ENCODE measurements at regions not wholly inside any gene's neighbourhood (a gene's known extent, or its start where the extent isn't known, plus 50 kb on each side); places are given as distances from the start of the nearest gene placed in this dataset.

- Histone ChIP-seq H3K27me3 (ENCODE audit: control insufficient read depth in 3 of 3, insufficient read depth in 3 of 3, low read depth in 1 of 3, low read length in 3 of 3) (no peaks in the 10 kb centered on the region), H3K27ac (replicated peaks; ENCODE audit: low read length) (no peak overlapping the region), H3K4me1 (ENCODE audit: control insufficient read depth in 2 of 2, insufficient read depth in 1 of 2, low read depth in 1 of 2, low read length in 2 of 2) (no peaks in the 10 kb centered on the region), H3K4me2 (ENCODE audit: insufficient read depth, low read length, poor library complexity, severe bottlenecking) (no peak overlapping the region), H2BK5ac (ENCODE audit: low read length) (no peak overlapping the region), H3K9me3 (replicated peaks in 1 of 2; ENCODE audit: control insufficient read depth in 2 of 2, insufficient read depth in 1 of 2, low read depth in 1 of 2, low read length in 2 of 2) (no peaks in the 10 kb centered on the region), H3K79me1 (ENCODE audit: low read depth, low read length) (no peaks in the 10 kb centered on the region), H3K14ac (ENCODE audit: low read length) (no peak overlapping the region), H2BK15ac (ENCODE audit: low read length) (no peak overlapping the region), H3K23ac (ENCODE audit: low read depth, low read length, poor library complexity) (no peak overlapping the region), H3K4ac (ENCODE audit: low read length) (no peak overlapping the region), H3K9ac (ENCODE audit: low read depth, low read length, poor library complexity) (no peak overlapping the region), H2BK12ac (ENCODE audit: low read length) (no peak overlapping the region), H2AK5ac (ENCODE audit: low read depth, low read length) (no peak overlapping the region), H3K4me3 (ENCODE audit: low read length in 2 of 2) (no peak overlapping the region), H4K91ac (ENCODE audit: low read depth, low read length, poor library complexity) (no peak overlapping the region), H3K36me3 (replicated peaks in 1 of 2; ENCODE audit: control insufficient read depth in 2 of 2, insufficient read depth in 2 of 2, low read length in 2 of 2) (no peaks in the 10 kb centered on the region), H2BK120ac (ENCODE audit: low read depth, low read length) (no peak overlapping the region), H4K8ac (ENCODE audit: low read depth, low read length) (no peak overlapping the region), H3K18ac (ENCODE audit: low read length) (no peak overlapping the region), H2AFZ (ENCODE audit: low read length) (no peak overlapping the region)
- WGBS, 2 donors (ENCODE audit: extremely low coverage in 2 of 2, insufficient read length in 2 of 2, insufficient replicate concordance in 1 of 2): no CpG with 5 or more reads among the region's 3 CpGs
- DNase-seq (ENCODE audit: low spot score): no peak
Observed at GRCh38 chr4:180967936-180968335, 1275.3 kb upstream of the TENM3 start.

GRCh38 chr4:180973894-180974293, 1269.3 kb upstream of the TENM3 start:
- no peak overlapping the region for H3K4me2 ChIP-seq (ENCODE audit: insufficient read depth, low read length, poor library complexity, severe bottlenecking)
- no peak overlapping the region for H2AK5ac ChIP-seq (ENCODE audit: low read depth, low read length)
- no peaks in the 10 kb centered on the region for H3K4me1 ChIP-seq (ENCODE audit: control insufficient read depth in 2 of 2, insufficient read depth in 1 of 2, low read depth in 1 of 2, low read length in 2 of 2)
- no peak overlapping the region for H2BK5ac ChIP-seq (ENCODE audit: low read length)
- no peak overlapping the region for H3K4me3 ChIP-seq (ENCODE audit: low read length in 2 of 2)
- H3K36me3 ChIP-seq (replicated peaks in 1 of 2; ENCODE audit: control insufficient read depth in 2 of 2, insufficient read depth in 2 of 2, low read length in 2 of 2): no peaks in the 10 kb centered on the region
- no peak overlapping the region for H3K27ac ChIP-seq (replicated peaks; ENCODE audit: low read length)
- no peaks in the 10 kb centered on the region for H3K9me3 ChIP-seq (replicated peaks in 1 of 2; ENCODE audit: control insufficient read depth in 2 of 2, insufficient read depth in 1 of 2, low read depth in 1 of 2, low read length in 2 of 2)
- H3K18ac ChIP-seq (ENCODE audit: low read length): no peak overlapping the region
- no CpG with 5 or more reads among the region's 4 CpGs for WGBS, 2 donors (ENCODE audit: extremely low coverage in 2 of 2, insufficient read length in 2 of 2, insufficient replicate concordance in 1 of 2)
- H2BK15ac ChIP-seq (ENCODE audit: low read length): no peak overlapping the region
- no peak overlapping the region for H3K9ac ChIP-seq (ENCODE audit: low read depth, low read length, poor library complexity)
- DNase-seq (ENCODE audit: low spot score): no peak
- no peak overlapping the region for H3K4ac ChIP-seq (ENCODE audit: low read length)
- H2BK12ac ChIP-seq (ENCODE audit: low read length): no peak overlapping the region
- no peak overlapping the region for H4K8ac ChIP-seq (ENCODE audit: low read depth, low read length)
- no peaks in the 10 kb centered on the region for H3K79me1 ChIP-seq (ENCODE audit: low read depth, low read length)
- H2AFZ ChIP-seq (ENCODE audit: low read length): no peak overlapping the region
- H4K91ac ChIP-seq (ENCODE audit: low read depth, low read length, poor library complexity): no peak overlapping the region
- H3K14ac ChIP-seq (ENCODE audit: low read length): no peak overlapping the region
- H2BK120ac ChIP-seq (ENCODE audit: low read depth, low read length): no peak overlapping the region
- no peaks in the 10 kb centered on the region for H3K27me3 ChIP-seq (ENCODE audit: control insufficient read depth in 3 of 3, insufficient read depth in 3 of 3, low read depth in 1 of 3, low read length in 3 of 3)
- H3K23ac ChIP-seq (ENCODE audit: low read depth, low read length, poor library complexity): no peak overlapping the region

GRCh38 chr4:180990931-180991330, 1252.3 kb upstream of the TENM3 start:
- Histone ChIP-seq H3K9me3 (replicated peaks in 1 of 2; ENCODE audit: control insufficient read depth in 2 of 2, insufficient read depth in 1 of 2, low read depth in 1 of 2, low read length in 2 of 2) (no peaks in the 10 kb centered on the region), H3K14ac (ENCODE audit: low read length) (no peak overlapping the region), H3K23ac (ENCODE audit: low read depth, low read length, poor library complexity) (no peak overlapping the region), H3K4me3 (ENCODE audit: low read length in 2 of 2) (no peak overlapping the region), H3K27ac (replicated peaks; ENCODE audit: low read length) (no peak overlapping the region), H3K79me1 (ENCODE audit: low read depth, low read length) (no peaks in the 10 kb centered on the region), H3K36me3 (replicated peaks in 1 of 2; ENCODE audit: control insufficient read depth in 2 of 2, insufficient read depth in 2 of 2, low read length in 2 of 2) (no peaks in the 10 kb centered on the region), H4K91ac (ENCODE audit: low read depth, low read length, poor library complexity) (no peak overlapping the region), H2BK5ac (ENCODE audit: low read length) (no peak overlapping the region), H3K27me3 (ENCODE audit: control insufficient read depth in 3 of 3, insufficient read depth in 3 of 3, low read depth in 1 of 3, low read length in 3 of 3) (no peaks in the 10 kb centered on the region), H3K4me2 (ENCODE audit: insufficient read depth, low read length, poor library complexity, severe bottlenecking) (no peak overlapping the region), H2BK15ac (ENCODE audit: low read length) (no peak overlapping the region), H2AFZ (ENCODE audit: low read length) (no peak overlapping the region), H2AK5ac (ENCODE audit: low read depth, low read length) (no peak overlapping the region), H4K8ac (ENCODE audit: low read depth, low read length) (no peak overlapping the region), H3K4ac (ENCODE audit: low read length) (no peak overlapping the region), H3K18ac (ENCODE audit: low read length) (no peak overlapping the region), H3K4me1 (ENCODE audit: control insufficient read depth in 2 of 2, insufficient read depth in 1 of 2, low read depth in 1 of 2, low read length in 2 of 2) (no peaks in the 10 kb centered on the region), H2BK12ac (ENCODE audit: low read length) (no peak overlapping the region), H3K9ac (ENCODE audit: low read depth, low read length, poor library complexity) (no peak overlapping the region), H2BK120ac (ENCODE audit: low read depth, low read length) (no peak overlapping the region)
- no peak for DNase-seq (ENCODE audit: low spot score)
- no CpG with 5 or more reads among the region's 3 CpGs for WGBS, 2 donors (ENCODE audit: extremely low coverage in 2 of 2, insufficient read length in 2 of 2, insufficient replicate concordance in 1 of 2)

- Histone ChIP-seq H3K4me1 (ENCODE audit: control insufficient read depth in 2 of 2, insufficient read depth in 1 of 2, low read depth in 1 of 2, low read length in 2 of 2) (no peaks in the 10 kb centered on the region), H2AFZ (ENCODE audit: low read length) (no peak overlapping the region), H3K4ac (ENCODE audit: low read length) (no peak overlapping the region), H3K36me3 (replicated peaks in 1 of 2; ENCODE audit: control insufficient read depth in 2 of 2, insufficient read depth in 2 of 2, low read length in 2 of 2) (no peaks in the 10 kb centered on the region), H3K14ac (ENCODE audit: low read length) (no peak overlapping the region), H2BK120ac (ENCODE audit: low read depth, low read length) (no peak overlapping the region), H3K9me3 (replicated peaks in 1 of 2; ENCODE audit: control insufficient read depth in 2 of 2, insufficient read depth in 1 of 2, low read depth in 1 of 2, low read length in 2 of 2) (no peaks in the 10 kb centered on the region), H2BK5ac (ENCODE audit: low read length) (no peak overlapping the region), H4K8ac (ENCODE audit: low read depth, low read length) (no peak overlapping the region), H2AK5ac (ENCODE audit: low read depth, low read length) (no peak overlapping the region), H3K27ac (replicated peaks; ENCODE audit: low read length) (no peak overlapping the region), H2BK12ac (ENCODE audit: low read length) (no peak overlapping the region), H4K91ac (ENCODE audit: low read depth, low read length, poor library complexity) (no peak overlapping the region), H3K18ac (ENCODE audit: low read length) (no peak overlapping the region), H2BK15ac (ENCODE audit: low read length) (no peak overlapping the region), H3K27me3 (ENCODE audit: control insufficient read depth in 3 of 3, insufficient read depth in 3 of 3, low read depth in 1 of 3, low read length in 3 of 3) (no peaks in the 10 kb centered on the region), H3K4me3 (ENCODE audit: low read length in 2 of 2) (no peak overlapping the region), H3K9ac (ENCODE audit: low read depth, low read length, poor library complexity) (no peak overlapping the region), H3K79me1 (ENCODE audit: low read depth, low read length) (no peaks in the 10 kb centered on the region), H3K4me2 (ENCODE audit: insufficient read depth, low read length, poor library complexity, severe bottlenecking) (no peak overlapping the region), H3K23ac (ENCODE audit: low read depth, low read length, poor library complexity) (no peak overlapping the region)
- no peak for DNase-seq (ENCODE audit: low spot score)
- WGBS, 2 donors (ENCODE audit: extremely low coverage in 2 of 2, insufficient read length in 2 of 2, insufficient replicate concordance in 1 of 2): no CpG with 5 or more reads among the region's 1 CpG
Observed at GRCh38 chr4:180993244-180993836, 1249.9 kb upstream of the TENM3 start.

Measured in neuronal stem cell (in vitro differentiated cells).